Activated T-cell treated with anti-CD3 and anti-CD28 coated beads for 24 hours (primary cell): ENCODE measurements at regions not wholly inside any gene's neighbourhood (a gene's known extent, or its start where the extent isn't known, plus 50 kb on each side); places are given as distances from the start of the nearest gene placed in this dataset.
"Not testable (repeated sequence)": the region's sequence is repeated elsewhere in the genome, so short reads cannot be mapped to it uniquely, and the experiment has no call there.

Experiments used
- DNase-seq: peaks from one replicate; pipeline ENCODE4 v3.0.0-alpha.2; 2020; ENCODE audit warnings: low read depth

DNA sequence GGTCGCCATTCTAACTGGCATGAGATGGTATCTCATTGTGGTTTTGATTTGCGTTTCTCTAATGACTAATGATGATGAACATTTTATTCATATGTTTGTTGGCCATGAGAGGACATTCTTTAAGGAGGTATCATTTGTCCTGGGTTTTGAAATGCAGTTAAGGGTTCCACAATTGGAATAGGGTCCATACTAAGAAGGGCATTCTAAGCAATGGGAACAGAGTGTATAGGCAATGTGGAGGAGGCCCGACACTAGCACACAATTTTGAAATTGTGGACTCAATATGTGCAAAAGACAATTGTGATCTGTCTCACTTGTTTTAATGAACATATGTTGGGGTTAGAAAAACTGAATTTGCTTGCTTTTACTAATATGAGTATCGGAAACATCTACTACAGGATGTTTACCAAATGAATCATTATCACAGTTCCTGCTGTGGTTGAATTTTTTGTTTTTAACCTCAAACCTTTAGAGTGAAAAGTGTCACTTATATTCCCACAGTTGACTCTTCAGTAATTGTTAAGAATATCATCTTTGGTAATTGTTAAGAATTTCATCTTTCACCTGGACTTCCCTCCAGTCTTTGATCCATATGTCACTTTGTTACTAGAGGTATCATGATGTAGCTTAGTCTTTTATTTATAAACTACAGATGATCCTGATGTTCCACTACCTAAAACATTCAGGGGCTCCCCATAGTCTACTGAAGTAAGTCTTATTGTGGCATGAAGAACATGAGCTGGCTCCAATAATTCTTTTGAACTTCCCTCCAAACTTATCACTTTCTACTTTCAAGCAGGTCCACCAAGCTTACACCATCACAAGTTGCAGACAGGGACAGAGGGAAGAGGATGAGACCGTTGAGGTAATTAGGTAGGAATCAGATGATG lies 109.7 kb upstream of the KLF12 start:
- no peak for DNase-seq

DNA sequence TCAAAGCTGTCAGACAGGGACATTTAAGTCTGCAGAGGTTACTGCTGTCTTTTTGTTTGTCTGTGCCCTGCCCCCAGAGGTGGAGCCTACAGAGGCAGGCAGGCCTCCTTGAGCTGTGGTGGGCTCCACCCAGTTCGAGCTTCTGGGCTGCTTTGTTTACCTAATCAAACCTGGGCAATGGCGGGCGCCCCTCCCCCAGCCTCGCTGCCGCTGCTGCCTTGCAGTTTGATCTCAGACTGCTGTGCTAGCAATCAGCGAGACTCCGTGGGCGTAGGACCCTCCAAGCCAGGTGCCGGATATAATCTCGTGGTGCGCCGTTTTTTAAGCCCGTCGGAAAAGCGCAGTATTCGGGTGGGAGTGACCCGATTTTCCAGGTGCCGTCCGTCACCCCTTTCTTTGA lies 107.1 kb upstream of the KLF12 start:
- not testable (repeated sequence) for DNase-seq

DNA sequence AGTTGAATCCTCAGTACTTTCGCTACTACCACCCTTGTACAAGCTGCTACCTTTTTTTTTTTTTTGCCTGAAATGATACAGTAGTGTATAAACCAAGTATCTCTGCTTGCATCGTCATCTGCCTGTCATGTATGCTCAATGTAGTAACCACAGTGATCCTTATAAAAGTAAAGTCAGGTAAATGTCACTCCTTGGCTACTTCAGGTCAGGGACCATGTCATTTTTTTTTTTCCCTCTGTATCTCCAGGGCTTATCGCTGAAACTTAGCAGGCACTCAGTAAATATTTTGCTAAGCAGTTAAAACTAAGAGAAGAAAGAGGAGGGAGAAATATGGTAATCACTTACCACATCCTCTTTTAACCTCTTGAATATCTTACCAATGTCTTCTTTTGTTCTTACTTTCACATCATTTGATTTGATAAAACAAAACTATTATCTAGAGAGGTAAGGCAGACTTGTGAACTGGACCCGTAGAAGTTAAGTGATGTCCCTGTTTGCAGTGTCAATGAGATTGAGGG lies 96.8 kb upstream of the KLF12 start:
- no peak for DNase-seq

DNA sequence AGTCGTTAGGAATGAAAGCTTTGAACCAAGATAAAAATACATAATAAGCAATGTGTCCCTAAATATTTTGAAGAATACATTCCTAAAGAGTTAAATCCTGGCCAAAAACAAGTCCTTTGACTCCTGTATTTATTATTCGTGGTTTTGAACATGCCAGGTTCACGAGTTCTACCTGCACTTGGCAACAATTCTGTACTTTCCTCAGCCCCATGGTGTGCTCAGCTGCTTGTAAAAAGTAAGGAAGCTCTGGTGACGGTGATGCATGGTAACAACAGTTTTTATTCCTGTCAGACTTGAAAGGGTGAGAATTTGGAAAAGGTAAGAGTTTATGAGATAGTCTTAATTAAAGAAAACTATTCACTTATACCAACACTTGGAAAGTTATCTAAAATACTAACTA lies 95.0 kb upstream of the KLF12 start:
- no peak for DNase-seq

DNA sequence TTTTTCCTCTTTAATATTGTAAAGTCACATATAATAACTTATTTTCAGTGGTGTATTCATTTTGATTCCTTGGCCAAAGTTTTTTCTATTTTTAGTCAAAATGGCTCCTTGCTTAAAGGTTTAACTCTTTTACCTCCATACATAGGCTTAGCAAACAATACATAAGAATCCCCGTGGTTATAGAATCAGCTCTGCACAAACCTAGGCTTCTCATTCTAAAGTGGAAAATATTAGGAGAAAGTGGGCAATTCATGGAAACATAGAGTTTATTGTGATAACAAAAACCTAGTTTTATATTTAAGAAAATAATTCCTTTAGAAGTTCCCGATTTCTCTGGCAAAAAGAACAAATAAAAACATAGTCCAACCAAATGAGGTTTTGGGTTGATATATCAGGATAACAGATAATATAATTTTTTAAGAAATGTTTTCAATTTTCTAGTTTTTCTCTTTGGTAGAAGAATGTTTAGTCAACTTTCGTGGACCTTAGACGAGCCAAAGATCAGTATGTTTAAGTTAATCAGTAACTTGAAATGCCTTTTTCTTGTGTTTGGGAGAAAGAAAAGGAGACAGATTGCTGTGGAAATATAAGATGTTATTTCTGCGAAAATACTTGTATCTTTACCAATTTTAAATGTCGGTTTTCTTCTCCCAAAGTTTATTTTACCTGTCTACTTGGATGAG lies 93.4 kb upstream of the KLF12 start:
- no peak for DNase-seq

DNA sequence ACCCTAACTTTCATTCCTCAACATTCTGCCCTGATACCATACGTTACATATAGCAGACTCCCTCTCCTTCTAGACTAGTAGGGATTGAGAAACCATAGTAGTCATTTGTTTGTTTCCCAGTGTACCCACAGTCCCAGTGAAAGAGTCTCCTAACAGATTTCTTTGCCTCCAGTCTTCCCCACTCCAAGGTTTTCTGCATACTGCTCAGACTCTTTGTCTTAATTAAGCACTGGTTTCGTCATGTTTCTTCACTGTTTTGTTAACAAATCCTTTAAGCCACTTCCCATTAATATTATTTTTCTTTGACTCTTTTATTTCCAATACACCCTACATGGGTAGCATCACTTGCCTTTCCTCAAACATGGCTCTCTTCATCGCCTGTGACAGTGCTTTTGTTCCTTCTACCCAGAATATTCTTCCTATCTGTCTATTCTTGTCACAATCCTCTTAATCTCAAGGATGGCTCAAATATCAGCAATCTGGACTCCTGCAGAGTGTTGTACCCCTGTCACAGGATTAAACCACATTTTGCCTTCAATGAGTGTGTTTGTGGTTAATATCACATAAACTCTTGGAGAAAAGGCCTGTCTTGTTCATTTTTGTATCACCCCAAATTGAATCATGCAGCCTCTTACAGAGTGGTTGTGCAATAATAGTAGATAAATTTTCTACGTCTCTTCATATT lies 92.7 kb upstream of the KLF12 start:
- DNase-seq: no peak

DNA sequence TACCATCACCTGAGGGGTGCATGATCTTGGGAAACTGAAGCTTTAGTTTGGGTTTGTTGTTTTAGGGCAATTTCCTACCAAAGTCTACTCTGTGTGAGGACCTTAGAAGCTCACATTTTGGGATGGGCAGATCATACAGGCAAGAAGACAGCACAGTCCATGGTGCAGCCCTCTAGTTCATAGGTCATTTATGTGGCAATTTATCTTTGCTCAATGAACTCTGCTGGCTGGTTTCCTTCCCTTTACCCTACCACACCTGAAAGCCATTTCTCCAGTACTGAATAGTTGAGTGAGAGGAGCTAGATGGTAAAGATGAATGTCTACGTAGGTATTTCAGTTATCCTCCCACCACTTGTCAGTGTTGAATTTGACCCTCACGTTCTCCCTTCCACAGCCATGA lies 87.5 kb upstream of the KLF12 start:
- DNase-seq: no peak

DNA sequence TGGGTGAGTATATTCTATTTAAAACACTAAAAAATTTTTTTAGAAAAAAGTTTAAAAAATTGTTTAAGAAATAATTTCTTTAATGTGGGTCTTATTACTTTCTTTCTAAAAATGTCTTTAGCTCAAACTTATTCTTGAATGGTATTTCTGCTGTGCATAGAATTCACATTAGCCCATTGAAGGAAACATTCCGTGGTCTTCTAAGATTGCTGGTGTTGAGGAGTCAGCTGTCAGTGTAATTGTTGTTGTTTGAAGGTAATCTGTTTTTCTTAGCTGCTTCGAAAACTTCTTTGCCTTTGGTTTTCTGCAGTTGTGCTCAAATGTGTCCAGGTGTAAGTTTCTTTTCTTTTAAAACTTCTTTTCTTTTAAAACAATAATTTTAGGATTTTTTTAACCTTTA lies 85.4 kb upstream of the KLF12 start:
- DNase-seq: no peak

DNA sequence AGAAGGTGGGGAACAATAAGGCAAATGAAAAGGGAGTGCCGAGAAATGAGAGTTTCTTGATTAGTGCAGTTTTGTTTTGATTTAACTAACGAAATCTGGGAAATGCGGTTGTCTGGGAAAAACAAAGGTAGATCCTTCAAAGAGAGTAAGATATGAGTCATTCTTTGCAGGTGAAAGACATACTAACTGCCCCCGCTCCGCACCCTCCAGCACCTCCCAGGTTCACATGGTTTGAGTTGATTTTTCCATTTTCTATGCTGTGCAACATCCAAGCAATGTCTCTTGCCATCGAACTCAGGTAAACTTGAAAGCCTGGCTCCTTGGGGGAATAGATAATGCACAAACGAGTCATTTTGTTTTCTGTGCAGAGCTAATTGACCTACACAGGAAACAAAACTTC lies 84.1 kb upstream of the KLF12 start:
- no peak for DNase-seq

DNA sequence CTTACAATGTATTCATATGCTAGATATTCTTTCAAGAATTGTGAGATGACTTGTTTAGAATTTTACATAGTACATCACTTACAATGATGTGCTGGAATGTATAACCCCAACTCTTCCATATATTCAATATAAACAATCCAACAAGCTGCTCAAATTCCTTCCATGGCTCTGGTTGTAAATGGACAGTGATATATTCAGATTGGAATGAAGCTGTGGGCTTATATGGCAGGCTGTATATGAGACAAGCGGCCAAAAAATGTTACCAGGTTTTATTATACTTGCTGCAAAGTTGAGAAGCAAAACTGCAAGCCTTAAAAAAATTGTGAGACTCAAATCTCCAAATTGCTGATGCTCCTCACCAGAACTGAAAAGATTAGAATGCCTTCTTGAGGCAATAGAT lies 83.6 kb upstream of the KLF12 start:
- no peak for DNase-seq

DNA sequence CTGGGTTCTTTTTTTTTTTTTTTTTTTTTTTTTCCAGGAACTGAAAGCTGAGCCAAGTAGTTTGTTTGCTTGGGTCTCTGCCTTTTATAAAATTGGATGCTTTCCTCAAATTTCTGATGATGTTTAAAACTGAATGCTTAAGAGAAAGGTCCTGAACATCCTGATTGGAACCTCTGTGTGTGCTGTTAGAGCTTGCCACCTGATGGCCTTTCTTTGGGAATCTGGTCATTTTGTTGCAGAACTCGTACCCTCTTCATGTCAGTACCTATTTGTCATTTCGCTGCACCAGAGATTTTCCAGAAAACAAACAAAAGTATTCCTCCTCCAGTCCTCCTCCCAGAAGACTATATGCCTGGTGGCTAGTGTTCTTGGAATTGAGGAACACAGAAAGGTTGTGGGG lies 81.2 kb upstream of the KLF12 start:
- DNase-seq: no peak

DNA sequence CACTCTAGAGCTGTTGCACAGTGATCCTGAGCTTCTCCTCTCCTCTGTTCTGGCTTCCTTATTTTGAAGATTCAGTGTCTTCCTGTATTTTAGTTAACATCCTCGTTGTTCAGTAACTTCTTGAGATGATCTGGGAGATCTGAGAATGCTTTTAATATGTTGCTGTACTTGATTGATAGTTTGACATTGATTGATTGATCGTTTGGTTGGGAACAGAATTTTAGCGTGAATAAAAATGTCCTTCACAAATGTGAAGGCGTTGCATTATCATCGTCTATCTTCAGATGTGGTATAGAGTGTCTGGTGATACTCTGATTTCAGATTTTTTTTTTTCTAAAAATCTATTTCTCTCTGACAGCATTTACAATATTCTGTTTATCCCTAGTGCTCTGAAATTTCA lies 80.1 kb upstream of the KLF12 start:
- no peak for DNase-seq

DNA sequence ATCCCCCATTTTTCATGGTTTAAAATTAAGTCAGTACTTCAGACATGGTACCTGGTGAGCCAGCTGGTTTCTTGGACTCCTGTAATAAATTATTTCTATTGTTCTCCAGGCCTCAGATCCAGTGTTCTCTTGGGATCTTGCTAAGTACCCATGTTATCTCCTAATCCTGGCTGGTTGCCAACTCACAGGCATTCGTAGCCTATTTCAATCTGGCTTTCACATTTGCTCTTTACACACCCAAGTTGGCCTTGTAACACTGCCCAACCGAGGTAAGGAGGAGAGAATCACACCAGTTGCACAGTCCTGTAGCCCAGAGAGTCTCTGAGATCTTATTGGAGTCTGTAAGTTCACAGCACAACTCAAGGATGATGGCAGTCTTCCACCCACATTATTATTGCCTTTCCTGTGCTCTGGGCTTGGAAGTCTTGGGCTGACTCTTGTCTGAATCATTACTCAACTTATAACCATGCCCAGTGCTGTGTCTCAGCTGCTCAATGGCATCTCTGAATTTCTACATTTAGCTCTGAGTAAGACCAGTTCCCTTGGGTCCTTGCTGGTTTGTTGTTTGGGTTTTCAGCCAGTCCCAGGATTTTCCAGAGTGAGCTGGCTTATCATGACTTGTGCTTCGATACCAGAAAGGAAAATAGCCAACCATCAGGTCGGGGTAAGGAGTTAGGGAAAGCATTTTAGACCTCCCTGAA lies 76.6 kb upstream of the KLF12 start:
- DNase-seq: no peak

DNA sequence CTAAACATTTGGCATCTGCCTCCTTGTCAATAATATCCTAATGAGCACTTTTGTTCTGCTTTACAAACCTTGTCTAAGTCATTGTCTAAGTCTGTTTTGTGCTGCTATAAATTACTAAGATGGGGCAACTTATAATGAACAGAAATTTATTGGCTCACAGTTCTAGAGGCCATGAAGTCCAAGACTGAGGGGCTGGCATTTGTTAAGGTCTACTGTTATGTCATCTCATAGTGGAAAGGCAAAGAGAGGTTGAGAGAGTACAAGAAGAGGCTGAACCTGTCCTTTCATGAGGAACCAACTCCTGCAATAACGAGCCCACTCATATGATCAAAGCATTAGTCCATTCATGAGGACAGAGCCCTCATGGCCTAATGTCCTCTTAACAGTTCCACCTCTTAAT lies 72.7 kb upstream of the KLF12 start:
- DNase-seq: no peak

DNA sequence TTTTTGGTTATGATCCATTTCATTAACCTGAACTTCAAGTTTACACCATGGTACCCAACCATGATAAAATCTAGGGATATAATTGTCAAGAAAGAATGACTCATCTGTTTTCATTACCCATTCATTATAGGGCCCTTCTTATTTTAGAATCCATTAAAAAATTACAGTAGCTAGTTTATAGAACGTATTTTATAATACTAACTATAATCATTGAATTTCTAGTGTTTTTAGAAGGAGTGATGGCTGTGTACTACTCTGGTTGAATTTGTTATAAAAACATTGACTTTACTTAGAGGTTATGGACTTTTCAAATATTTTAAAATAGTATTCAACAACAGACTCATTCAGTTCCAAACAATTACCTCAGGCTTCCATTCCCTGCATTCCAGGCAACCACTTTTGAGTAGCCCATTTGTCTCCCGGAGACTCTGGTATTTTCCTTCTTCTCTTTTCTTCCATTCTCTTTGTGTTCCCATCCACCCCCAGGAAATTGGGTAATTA lies 71.9 kb upstream of the KLF12 start:
- no peak for DNase-seq

DNA sequence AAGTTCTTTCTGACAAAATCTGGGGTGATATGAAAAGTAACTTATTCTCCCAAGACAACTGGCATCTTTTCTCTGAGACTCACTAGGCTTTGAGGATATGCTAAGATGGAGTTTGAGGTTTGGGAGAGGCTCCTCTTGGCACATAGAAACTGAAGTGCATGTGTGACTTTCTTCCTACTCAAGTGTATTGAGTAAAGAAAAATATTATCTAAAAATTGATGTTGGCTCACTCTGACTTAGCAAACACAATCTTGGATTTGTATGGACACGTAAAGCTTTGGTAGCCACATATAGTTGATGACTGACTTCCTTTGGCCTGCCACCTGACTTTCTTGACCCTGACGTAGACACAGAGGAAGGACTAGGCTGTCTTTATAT lies 71.1 kb upstream of the KLF12 start:
- no peak for DNase-seq

DNA sequence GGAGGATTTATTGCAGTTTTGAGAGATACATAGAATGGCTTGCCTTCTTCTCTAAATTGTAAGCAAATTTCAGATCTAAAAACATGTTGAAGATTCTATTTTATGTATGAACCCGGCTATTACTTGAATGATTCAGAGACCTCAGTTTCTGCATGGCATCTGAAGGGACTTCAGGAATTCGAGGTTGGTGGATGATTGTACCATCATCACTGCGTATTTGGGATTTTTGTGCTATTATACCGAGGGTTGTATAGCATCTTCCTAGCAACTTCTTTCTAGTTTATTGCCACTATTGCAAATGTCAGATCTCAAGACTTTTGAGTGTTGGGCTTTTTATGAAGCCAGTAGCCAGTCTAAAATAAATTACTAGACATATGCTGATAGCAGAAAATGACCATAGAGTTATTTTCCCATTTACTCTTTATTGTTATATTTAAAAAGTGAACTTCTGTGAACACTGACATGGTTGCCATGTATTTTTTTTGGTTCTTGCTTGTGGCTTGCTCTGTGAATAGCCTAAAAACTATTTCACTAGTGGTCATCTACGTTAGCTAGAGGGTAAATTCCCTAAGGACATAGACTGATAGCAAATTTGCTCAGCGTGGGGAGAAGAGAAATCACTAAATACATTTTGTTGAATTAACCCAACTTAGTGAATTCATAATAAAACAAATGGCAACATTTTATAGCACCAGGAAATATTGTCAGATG lies 70.6 kb upstream of the KLF12 start:
- no peak for DNase-seq

DNA sequence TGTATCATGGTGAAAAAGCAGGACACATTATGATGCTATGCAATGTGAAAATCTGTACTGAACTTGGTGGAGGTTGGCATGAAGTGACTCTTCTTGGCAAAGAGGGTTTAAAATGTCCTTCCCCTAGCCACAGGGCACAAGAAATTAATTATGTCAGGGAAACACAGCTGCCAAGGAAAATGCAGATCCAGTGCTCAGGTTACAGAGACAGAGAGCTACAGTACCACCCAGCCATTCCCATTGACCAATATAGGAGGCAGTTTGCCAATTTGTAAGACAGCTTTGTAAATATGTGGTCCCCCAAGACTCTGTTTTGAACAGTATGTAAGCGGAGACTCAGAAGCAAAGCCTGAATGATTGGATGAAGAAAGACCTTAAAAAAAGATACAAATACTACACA lies 69.4 kb upstream of the KLF12 start:
- DNase-seq: no peak

DNA sequence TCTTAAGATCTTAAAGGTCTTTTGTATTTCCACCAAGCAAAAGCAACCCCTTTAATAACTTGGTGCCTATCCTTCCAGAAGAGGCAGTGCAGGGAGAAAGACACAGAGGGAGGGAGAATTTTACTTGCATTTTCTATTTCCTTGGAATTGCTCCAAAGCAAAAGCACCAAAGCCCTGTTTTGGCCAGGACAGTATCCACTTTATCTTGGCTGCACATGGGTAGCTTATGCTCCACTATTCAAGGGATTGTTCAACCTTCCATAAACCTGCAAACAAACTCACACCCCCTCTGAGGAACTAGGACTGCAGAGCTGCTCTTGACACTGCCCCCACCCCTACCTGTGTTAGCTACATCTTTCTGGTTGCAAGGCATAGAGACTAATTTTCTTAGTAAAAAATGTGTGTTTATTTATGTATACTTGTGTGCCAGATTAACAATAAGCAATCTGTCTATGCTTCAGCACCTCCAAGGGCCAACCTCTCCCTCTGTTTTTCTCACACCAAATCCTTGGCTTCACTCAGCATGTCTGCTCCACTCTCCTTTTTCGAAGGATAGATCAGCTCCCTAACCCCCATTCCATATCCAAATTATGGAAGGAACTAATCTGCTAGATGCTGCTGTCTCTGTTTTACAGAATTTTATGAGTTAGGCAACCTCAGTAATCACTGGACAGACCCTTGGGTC lies 68.1 kb upstream of the KLF12 start:
- DNase-seq: no peak

DNA sequence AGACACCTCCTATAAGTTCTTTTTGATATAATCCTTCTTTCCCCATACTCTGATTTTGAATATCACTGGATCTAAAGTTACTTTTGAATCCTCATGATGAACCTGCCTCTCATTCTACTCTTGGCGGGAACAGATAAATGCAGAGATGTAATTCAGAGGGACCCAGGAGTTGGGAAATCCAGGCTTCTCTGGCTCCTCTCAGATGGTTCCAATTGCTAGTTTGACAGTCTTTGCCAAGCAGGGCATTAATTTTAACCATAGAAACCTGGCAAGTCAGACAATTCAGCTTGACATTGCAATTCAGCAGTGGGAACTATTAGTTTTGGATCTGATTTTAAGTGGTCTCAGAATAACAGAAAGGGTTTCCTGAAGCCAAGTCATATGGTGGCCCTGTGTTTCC lies 67.3 kb upstream of the KLF12 start:
- DNase-seq: no peak

DNA sequence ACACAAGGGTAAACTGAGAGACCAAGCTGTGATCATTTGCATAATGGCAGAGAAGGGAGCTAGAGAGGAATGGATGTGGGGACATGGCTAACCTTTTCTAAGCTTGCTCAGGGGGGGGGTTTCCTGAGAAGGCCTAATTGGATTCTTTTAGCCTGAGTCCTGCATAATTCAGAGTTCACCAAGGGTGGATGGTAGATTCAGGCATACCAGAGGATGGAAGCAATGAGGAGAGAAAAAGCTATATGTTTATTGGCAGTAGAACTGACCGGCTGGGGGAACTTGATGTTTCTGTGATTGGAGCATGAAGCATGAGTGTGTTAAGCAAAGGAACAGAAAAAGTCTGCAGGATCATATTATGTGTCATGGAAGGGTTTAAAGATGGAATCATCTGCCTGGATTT lies 65.9 kb upstream of the KLF12 start:
- DNase-seq: no peak
